ENCODE measurements at regions not wholly inside any gene's neighbourhood (a gene's known extent, or its start where the extent isn't known, plus 50 kb on each side); places are given as distances from the start of the nearest gene placed in this dataset.
"Not testable (repeated sequence)": the region's sequence is repeated elsewhere in the genome, so short reads cannot be mapped to it uniquely, and the experiment has no call there.

GRCh38 chr1:98811-99210 lies 352.7 kb downstream of the OR4F29 start:
- not testable (repeated sequence) for DNase-seq

- DNase-seq: not testable (repeated sequence)
Observed at GRCh38 chr1:91279-91678, 360.2 kb downstream of the OR4F29 start.

GRCh38 chr1:88110-88509 lies 363.4 kb downstream of the OR4F29 start:
- DNase-seq: not testable (repeated sequence)

DNA sequence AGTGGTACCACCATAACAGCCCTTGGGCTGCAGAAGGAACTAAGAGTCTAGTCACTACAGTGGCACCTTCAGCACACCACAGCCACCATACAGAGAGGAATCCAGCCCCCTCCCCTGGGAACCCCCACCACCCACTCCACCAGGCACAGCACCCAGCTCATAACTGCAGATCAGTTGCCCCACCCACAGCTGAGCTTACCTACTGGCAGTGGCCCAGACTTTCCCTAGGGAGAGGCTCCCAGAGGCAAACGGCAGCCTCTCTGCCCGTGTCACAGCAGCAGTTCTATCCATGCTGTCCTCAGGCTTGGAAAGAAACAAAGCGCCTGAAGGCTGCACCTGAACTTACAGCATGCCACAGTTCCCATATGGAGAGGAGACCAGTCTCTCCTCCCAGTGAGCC lies 372.3 kb downstream of the OR4F29 start:
- not testable (repeated sequence) for DNase-seq

- DNase-seq: not testable (repeated sequence)
Observed at GRCh38 chr1:65119-65518, 386.4 kb downstream of the OR4F29 start, which contains the start of gene OR4F5. Gene OR4F5 (plus strand): TSS chr1:65419.

GRCh38 chr1:56014-56531 lies 395.4 kb downstream of the OR4F29 start:
- not testable (repeated sequence) for DNase-seq

DNA sequence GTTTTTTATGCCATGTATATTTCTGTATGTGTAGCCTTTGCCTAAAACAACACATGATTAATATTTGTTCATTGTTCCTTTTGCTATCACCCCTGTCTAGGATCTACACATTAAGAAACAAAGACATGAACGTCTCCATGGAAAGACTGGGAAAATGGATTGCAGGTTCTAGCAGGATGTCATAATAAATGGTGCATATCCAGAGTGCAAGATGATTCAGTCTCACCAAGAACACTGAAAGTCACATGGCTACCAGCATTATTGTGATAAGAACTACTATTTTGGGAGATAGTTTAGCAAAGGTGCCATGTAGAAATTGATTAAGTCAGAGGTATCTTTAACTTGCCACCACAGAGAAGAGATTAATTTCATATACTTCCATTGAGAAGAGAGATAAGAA lies 398.3 kb downstream of the OR4F29 start:
- not testable (repeated sequence) for DNase-seq

GRCh38 chr1:41965-42466 lies 409.5 kb downstream of the OR4F29 start:
- not testable (repeated sequence) for DNase-seq

- DNase-seq: not testable (repeated sequence)
Observed at GRCh38 chr1:41197-41596, 410.3 kb downstream of the OR4F29 start.

GRCh38 chr1:29183-29582 lies 422.3 kb downstream of the OR4F29 start:
- DNase-seq: not testable (repeated sequence)

GRCh38 chr1:17298-17697 lies 434.2 kb downstream of the OR4F29 start:
- peak; percentile 2 for DNase-seq

- DNase-seq: peak; percentile 3
Observed at GRCh38 chr1:16025-16424, 435.5 kb downstream of the OR4F29 start.

GRCh38 chr1:9941-10717 lies 441.3 kb downstream of the OR4F29 start:
- DNase-seq: peak; percentile 15
